ENCODE measurements at regions not wholly inside any gene's neighbourhood (a gene's known extent, or its start where the extent isn't known, plus 50 kb on each side); places are given as distances from the start of the nearest gene placed in this dataset.

GRCh38 chr3:3701949-3702348 lies 97.3 kb upstream of the LRRN1 start:
- no peaks in the 10 kb centered on the region for H3K36me3 ChIP-seq (replicated peaks; ENCODE audit: control insufficient read depth, insufficient read depth, low read length)
- no peak overlapping the region for H3K4me3 ChIP-seq (ENCODE audit: insufficient read depth, low read depth, low read length)
- no peak for DNase-seq
- no peaks in the 10 kb centered on the region for H3K27me3 ChIP-seq (ENCODE audit: control insufficient read depth, insufficient read depth, low read length)

GRCh38 chr3:3699816-3700633 lies 99.2 kb upstream of the LRRN1 start:
- Histone ChIP-seq H3K4me3 (ENCODE audit: insufficient read depth, low read depth, low read length) (no peak overlapping the region), H3K36me3 (replicated peaks; ENCODE audit: control insufficient read depth, insufficient read depth, low read length) (no peaks in the 10 kb centered on the region), H3K27me3 (ENCODE audit: control insufficient read depth, insufficient read depth, low read length) (no peaks in the 10 kb centered on the region)
- DNase-seq, result no peak

DNA sequence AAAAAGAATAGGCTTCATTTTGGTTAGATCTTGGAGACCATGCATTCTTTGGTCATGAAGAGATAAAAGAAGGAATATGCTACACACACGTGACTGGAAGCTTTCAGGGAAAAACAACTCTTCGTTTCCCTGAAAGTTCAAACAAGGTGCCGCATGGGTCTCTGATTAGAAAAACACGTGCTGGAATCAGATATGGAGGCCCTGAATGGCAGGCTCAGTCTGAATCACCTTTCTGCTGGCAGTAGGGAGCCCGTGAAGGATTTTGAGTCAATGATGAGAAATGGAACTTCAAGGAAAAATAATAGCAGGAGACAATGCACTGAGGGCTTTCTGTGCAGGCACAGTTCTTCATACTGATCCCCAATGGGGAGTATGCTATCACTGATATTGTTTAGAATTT lies 99.8 kb upstream of the LRRN1 start:
- no peak for DNase-seq
- Histone ChIP-seq H3K36me3 (replicated peaks; ENCODE audit: control insufficient read depth, insufficient read depth, low read length) (no peaks in the 10 kb centered on the region), H3K4me3 (ENCODE audit: insufficient read depth, low read depth, low read length) (no peak overlapping the region), H3K27me3 (ENCODE audit: control insufficient read depth, insufficient read depth, low read length) (no peaks in the 10 kb centered on the region)

GRCh38 chr3:3696345-3696744 lies 102.9 kb upstream of the LRRN1 start:
- Histone ChIP-seq H3K4me3 (ENCODE audit: insufficient read depth, low read depth, low read length) (no peak overlapping the region), H3K27me3 (ENCODE audit: control insufficient read depth, insufficient read depth, low read length) (no peaks in the 10 kb centered on the region), H3K36me3 (replicated peaks; ENCODE audit: control insufficient read depth, insufficient read depth, low read length) (no peaks in the 10 kb centered on the region)
- DNase-seq, result no peak

DNA sequence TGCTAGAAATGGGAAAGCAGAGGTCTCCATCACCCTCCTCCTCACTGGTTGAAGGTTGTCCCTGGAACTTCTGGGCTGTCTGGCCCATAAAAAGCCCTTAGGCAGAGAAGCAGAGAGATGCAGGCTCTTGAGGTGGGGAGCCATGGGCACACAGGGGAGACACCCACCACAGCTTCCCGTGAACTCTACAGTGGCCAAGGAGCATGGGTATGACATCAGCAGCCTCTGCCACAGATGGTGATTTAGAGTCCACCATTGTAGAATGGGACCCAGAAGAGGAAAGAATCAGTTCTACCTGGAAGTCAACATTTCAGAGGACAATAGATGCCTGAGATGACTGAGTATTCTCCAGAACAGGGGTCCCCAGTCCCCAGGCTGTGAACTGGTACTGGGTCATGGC lies 105.6 kb upstream of the LRRN1 start:
- Histone ChIP-seq H3K27me3 (ENCODE audit: control insufficient read depth, insufficient read depth, low read length) (no peaks in the 10 kb centered on the region), H3K4me3 (ENCODE audit: insufficient read depth, low read depth, low read length) (no peak overlapping the region)
- no peak for DNase-seq

GRCh38 chr3:3689601-3690375 lies 109.4 kb upstream of the LRRN1 start:
- Histone ChIP-seq H3K4me3 (ENCODE audit: insufficient read depth, low read depth, low read length) (no peak overlapping the region), H3K36me3 (replicated peaks; ENCODE audit: control insufficient read depth, insufficient read depth, low read length) (no peaks in the 10 kb centered on the region), H3K27me3 (ENCODE audit: control insufficient read depth, insufficient read depth, low read length) (no peaks in the 10 kb centered on the region)
- DNase-seq, result no peak

More for the DNA sequence above, 105.6 kb upstream of the LRRN1 start:
- no peaks in the 10 kb centered on the region for H3K36me3 ChIP-seq (replicated peaks; ENCODE audit: control insufficient read depth, insufficient read depth, low read length)

- DNase-seq, result no peak
- no peaks in the 10 kb centered on the region for H3K36me3 ChIP-seq (replicated peaks; ENCODE audit: control insufficient read depth, insufficient read depth, low read length)
- H3K4me3 ChIP-seq (ENCODE audit: insufficient read depth, low read depth, low read length), result no peak overlapping the region
- no peaks in the 10 kb centered on the region for H3K27me3 ChIP-seq (ENCODE audit: control insufficient read depth, insufficient read depth, low read length)
These were observed 112.2 kb upstream of the LRRN1 start for GRCh38 chr3:3686907-3687648.

GRCh38 chr3:3685721-3686120 lies 113.5 kb upstream of the LRRN1 start:
- H3K4me3 ChIP-seq (ENCODE audit: insufficient read depth, low read depth, low read length), result no peak overlapping the region
- no peak for DNase-seq
- H3K36me3 ChIP-seq (replicated peaks; ENCODE audit: control insufficient read depth, insufficient read depth, low read length), result no peaks in the 10 kb centered on the region
- H3K27me3 ChIP-seq (ENCODE audit: control insufficient read depth, insufficient read depth, low read length), result no peaks in the 10 kb centered on the region

DNA sequence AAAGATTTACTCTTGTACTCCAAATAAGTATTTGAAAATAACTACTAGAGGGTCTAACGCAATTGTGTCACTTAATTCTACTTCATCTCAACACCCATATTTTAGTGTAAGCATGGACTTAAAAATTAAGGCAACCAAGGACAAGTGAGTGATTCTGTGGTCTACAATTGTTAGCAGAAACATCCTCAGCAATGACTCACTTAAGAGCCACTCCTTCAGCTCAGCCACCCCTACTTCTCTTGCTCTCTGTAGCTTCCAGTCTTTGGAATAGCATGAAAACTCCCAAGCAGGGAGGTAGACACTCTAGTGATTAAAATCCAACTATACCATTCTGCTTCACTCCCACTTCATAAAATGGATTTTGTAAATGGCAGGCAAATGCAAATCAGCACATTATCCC lies 116.0 kb upstream of the LRRN1 start:
- Histone ChIP-seq H3K27me3 (ENCODE audit: control insufficient read depth, insufficient read depth, low read length) (no peaks in the 10 kb centered on the region), H3K36me3 (replicated peaks; ENCODE audit: control insufficient read depth, insufficient read depth, low read length) (no peaks in the 10 kb centered on the region)
- no peak for DNase-seq

GRCh38 chr3:3675801-3676200 lies 123.4 kb upstream of the LRRN1 start:
- DNase-seq, result no peak
- Histone ChIP-seq H3K4me3 (ENCODE audit: insufficient read depth, low read depth, low read length) (no peak overlapping the region), H3K27me3 (ENCODE audit: control insufficient read depth, insufficient read depth, low read length) (no peaks in the 10 kb centered on the region), H3K36me3 (replicated peaks; ENCODE audit: control insufficient read depth, insufficient read depth, low read length) (no peaks in the 10 kb centered on the region)

More for the DNA sequence above, 116.0 kb upstream of the LRRN1 start:
- no peak overlapping the region for H3K4me3 ChIP-seq (ENCODE audit: insufficient read depth, low read depth, low read length)

GRCh38 chr3:3675186-3675585 lies 124.0 kb upstream of the LRRN1 start:
- Histone ChIP-seq H3K4me3 (ENCODE audit: insufficient read depth, low read depth, low read length) (no peak overlapping the region), H3K27me3 (ENCODE audit: control insufficient read depth, insufficient read depth, low read length) (no peaks in the 10 kb centered on the region), H3K36me3 (replicated peaks; ENCODE audit: control insufficient read depth, insufficient read depth, low read length) (no peaks in the 10 kb centered on the region)
- no peak for DNase-seq

DNA sequence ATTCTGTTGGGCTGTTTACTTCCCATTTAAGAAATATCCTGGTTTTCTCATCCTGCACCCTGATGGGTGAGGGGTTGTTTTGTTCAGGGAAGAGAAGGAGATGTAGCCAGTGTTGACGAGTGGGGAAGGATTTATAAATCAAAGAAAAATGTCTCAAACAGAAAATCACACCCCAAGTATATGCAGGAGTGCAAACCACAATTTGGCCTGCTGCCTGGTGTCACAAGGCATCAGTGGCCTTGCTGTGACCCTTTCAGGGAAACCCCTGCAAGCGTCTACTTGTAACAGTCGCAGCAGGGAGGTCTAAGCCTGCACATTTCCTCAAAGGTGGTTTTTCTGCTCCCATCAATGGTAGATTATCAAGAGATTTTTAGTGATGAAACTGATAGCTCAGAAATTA lies 132.6 kb upstream of the LRRN1 start:
- no peak overlapping the region for H3K4me3 ChIP-seq (ENCODE audit: insufficient read depth, low read depth, low read length)
- no peaks in the 10 kb centered on the region for H3K36me3 ChIP-seq (replicated peaks; ENCODE audit: control insufficient read depth, insufficient read depth, low read length)
- no peak for DNase-seq
- no peaks in the 10 kb centered on the region for H3K27me3 ChIP-seq (ENCODE audit: control insufficient read depth, insufficient read depth, low read length)

GRCh38 chr3:3665961-3666640 lies 133.1 kb upstream of the LRRN1 start:
- DNase-seq, result no peak
- no peak overlapping the region for H3K4me3 ChIP-seq (ENCODE audit: insufficient read depth, low read depth, low read length)
- no peaks in the 10 kb centered on the region for H3K27me3 ChIP-seq (ENCODE audit: control insufficient read depth, insufficient read depth, low read length)
- no peaks in the 10 kb centered on the region for H3K36me3 ChIP-seq (replicated peaks; ENCODE audit: control insufficient read depth, insufficient read depth, low read length)

GRCh38 chr3:3665546-3665945 lies 133.7 kb upstream of the LRRN1 start:
- Histone ChIP-seq H3K27me3 (ENCODE audit: control insufficient read depth, insufficient read depth, low read length) (no peaks in the 10 kb centered on the region), H3K36me3 (replicated peaks; ENCODE audit: control insufficient read depth, insufficient read depth, low read length) (no peaks in the 10 kb centered on the region), H3K4me3 (ENCODE audit: insufficient read depth, low read depth, low read length) (no peak overlapping the region)
- DNase-seq, result no peak
